ENCODE measurements at regions not wholly inside any gene's neighbourhood (a gene's known extent, or its start where the extent isn't known, plus 50 kb on each side); places are given as distances from the start of the nearest gene placed in this dataset.

DNA sequence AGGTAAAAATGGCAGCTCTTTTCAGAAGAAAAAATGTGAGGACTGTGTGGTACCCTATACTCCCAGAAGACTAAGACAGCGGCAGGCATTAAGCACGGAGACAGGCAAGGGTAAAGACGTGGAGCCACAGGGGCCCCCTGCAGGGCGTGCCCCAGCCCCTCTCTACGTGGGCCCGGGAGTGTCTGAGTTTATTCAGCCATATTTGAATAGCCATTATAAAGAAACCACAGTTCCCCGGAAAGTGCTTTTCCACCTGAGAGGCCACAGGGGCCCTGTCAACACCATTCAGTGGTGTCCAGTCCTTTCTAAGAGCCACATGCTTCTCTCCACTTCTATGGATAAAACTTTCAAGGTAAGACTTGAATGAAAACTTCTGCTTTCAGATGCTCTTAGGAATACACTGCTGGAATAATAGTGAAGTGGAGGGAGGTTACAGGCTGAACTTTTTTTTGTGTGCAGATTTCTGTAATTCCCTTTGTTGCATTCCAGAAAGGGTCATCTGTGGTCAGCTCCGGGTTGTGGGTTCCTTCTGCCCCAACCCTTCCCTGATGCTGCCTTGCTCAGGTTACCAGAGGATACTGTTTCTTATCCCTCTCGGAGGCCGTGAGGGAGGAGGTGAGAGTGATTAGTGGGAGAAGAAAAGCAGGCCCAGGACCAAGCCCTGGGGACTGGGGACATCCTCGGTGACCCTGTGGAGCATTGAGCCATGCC is 58.4 kb downstream of the SLC25A47 start:
- no peak for DNase-seq (ENCODE audit: low spot score)

DNA sequence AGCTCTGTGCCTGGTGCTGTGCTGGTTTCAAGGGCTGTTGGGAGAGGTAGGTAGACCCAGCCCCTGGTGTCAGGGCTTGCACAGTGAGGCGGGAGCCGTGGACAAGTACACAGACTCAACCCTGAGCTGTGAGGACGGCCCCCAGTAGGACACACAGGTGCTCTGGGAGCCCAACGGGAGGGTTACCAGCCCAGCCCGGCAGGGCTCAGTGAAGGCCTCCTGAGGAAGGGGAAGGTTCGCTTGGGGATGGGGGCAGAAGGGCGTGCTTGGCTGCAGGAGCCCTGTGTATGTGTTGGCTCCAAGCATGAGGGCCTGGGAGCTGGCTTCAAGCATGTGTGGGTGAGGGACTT is 58.9 kb downstream of the SLC25A47 start:
- no peak for DNase-seq (ENCODE audit: low spot score)

DNA sequence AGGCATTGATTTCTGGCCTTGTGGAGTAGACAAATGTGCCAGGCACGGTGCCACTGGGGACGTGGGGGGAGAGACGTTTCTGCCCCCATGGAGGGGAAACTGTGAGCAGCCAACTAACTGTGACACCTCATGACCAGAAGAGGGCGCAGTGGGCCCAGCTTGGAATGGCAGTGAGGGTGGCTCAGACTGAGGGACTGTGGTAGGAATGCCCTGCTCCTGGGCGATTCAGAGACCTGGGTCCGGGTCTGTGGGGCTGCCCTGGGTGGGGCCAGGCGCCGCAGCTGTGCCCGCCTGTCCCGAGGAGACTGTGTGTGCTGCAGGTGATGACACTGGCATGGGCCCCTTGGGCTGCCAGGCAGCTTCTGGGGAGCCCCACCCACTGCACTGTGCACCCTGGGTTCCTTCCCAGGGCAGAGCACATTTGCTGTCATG is 60.6 kb downstream of the SLC25A47 start:
- DNase-seq (ENCODE audit: low spot score), result no peak

DNA sequence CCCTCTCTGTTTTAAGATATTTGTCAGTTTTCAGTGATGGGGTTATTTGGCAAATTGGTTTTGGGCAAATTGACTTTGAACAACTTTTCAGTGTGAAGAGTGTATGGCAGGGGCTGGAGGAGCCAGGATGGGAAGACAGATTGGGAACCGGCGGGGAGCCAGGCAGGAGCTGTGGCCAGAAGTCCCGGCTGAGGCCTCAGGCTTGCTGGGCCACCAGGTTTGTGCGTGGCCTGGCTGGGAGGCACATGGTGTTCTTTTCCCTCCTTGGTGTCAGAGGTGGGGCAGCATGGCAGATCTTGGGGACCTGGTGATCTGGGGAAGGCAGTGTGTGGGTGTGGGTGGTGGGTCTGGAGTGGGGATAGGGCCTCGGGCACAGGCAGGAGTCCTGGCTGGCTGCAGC is 61.1 kb downstream of the SLC25A47 start:
- DNase-seq (ENCODE audit: low spot score), result no peak

DNA sequence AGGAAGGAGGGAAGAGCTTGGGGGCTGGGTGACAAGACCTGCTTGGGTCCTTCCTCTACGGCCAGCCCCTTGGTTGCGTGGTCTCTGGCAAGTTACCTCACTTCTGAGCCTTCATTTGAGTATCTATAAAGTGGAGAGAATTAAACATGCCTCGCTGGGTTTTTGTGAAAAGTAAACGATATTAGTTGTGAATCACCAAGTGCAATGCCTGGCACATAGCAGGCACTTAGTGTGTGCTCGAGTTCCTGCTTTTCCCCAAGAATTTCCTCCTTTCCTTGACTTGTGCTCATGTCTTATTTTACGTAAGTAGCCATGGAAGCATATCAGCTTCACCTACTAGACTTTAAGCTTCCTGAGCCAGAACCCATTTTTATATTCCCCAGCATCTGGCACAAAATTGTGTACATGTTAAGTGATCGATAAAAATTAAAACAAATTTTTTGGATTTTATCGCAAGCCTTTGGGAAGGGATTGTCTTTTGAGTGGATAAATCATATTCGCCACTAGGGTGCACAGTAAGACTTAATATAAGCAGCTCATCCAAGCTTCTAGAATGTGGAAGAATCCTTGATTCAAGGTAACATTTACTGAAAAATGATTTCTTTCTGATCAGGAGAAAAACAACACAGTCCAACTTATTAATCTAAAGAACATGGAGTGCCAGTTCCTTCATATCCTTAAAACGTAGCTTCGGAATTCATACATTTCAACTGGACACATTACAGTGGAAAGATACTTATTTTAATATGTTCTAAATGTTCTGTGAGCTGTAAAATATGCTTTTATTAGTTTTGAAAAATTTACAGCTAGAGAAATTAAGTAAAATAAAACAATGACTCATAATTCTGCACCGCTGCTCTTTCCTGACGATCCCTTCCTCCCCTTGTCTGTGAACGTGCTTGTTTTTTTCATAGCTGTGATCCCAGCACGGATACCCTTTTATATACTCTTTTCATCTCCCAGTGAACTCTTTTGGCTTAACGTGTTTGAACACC is 62.0 kb downstream of the SLC25A47 start:
- DNase-seq (ENCODE audit: low spot score), result no peak

DNA sequence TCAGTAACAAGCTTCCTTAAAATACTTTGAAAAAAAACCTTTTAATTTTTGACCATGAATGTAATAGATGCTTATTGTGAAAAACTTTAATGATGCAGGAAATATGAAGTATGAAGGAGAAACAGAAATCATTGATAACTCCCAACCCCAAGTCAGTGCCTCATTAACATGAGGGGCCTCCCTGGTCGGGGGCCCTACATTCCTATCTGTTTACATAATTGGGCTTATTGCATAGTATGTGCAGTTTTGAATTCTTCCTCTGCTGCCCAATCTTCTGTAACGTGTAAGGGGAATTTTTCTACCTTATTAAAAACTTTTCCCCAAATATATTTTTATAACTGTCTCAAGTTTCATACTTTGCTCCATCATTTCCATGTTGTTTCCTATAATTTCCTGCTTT is 63.0 kb downstream of the SLC25A47 start:
- no peak for DNase-seq (ENCODE audit: low spot score)

DNA sequence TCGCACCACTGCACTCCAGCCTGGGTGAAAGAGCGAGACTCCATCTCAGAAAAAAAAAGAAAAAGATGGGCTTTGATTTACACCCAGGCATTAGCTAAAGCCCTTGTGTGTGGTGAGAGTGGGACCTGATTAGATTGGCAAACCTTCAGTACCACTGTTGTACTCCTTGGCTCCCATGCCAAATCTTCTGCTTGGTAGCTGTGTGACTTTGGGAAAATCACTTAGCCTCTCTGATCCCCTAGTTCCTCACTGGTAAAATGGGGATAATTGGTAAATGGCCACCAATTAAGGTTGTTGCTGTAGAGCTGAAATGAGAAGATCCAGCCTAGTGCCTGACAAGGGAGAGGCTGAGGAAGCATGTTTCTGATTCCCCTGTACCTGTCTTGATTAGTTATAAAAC is 63.7 kb downstream of the SLC25A47 start:
- no peak for DNase-seq (ENCODE audit: low spot score)

DNA sequence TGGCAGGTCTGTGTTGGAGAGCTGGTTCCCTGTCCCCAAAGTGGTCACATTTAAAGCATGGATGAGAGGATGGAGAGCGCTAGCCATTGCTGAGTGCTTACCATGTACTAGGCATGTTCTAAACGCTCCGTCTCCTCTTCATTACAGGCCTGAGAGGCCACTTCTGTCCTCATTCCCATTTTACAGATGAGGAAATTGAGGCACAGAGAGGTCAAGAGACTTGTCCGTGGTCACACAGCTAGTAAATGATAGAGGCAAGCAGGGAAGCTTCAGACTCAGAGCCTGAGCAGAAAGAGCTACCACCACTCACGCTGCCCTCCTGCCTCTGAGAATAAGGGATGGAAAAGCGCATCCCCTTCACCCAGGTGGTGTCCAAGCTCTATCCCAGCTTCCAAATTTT is 64.3 kb downstream of the SLC25A47 start:
- no peak for DNase-seq (ENCODE audit: low spot score)

DNA sequence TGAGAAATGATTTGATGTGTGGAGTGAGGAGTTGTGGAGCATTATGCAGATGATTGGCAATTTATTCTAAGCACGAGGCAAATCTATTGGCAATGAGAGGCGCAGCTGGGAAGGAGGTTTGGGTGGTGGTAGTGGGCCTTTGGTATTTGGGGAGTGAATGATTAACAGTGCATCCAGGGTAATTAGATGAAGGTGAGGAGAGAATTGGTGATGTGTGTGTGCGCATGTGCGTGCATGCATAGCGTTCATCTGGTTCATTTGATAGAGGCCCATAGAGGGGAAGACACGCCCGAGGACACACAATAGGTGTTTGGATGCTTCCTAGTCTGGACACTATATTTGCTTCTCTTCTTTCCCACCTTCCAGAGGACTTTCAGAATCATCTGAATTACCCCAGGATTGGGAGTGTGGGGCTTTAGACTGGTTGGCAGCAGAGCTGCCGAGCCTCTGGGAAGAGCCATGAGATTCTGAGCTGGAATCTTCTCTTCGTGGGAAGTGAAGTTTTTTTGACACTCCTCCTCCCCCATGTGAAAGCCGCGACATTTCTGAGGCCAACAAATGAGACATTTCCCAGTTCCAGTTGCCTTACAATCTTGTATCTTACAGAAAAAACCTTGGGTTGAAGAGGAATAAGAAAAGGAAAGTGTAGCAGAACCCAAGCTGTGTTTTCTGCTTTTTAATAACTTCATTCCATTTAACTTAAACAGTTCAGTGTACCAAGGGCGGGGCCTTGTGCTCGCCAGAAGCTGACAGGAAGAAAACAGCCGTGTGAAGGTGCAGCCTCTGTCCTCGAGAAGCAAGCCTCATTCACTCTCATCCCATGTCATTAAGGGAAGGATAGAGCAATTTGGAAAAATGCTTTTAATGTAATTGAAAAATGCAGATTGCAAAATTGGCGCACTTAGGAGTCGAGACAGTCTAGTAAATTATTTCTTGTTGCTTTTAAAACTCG is 65.2 kb downstream of the SLC25A47 start:
- no peak for DNase-seq (ENCODE audit: low spot score)

DNA sequence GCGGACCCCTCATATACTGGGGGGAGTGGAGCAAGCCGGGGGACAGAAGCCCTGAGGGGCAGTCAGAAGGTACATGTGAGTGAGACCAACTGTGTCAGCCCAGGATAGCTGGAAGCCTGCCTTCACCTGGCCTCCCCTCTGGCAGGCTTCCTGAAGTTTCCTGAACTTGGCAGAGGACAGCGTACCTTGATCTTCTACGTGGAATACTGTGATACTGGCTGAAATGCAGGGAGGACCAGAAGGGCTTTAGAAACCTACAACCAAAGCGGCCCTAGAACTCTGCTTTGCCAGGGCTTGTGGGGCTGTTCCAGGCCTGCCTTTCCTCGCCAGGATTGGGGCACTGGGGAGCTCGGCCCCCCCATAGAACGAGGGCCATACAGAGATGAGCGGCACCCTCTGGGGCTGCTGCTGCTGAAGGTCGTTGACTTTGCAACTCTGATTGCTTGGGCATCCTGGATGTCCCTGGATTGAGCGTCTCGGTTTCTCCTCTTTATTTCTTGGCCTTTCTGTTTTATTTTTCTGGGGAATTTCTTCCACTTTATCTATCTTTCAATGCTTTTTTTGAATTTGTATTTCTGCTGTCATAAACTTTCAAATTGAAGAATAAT is 66.5 kb downstream of the SLC25A47 start:
- DNase-seq (ENCODE audit: low spot score), result no peak

DNA sequence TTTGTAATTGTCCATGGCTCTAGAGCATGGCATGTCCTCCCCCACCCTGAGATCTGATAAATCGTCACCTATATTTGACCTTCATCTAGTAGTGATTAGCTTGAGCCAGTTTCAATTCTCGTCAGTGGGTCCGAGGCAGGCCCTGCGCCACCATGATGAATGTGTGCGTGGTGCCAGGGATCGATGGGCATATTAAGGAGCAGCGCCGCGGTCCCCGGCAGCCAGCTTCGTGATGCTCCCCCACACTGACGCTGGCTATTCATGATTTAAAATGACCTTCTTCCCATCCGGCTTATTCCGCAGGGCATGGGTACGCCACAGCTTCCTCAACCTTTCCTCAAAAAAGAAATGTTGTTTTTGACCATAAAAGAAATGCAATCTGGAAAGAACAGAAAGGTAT is 68.0 kb downstream of the SLC25A47 start:
- no peak for DNase-seq (ENCODE audit: low spot score)

DNA sequence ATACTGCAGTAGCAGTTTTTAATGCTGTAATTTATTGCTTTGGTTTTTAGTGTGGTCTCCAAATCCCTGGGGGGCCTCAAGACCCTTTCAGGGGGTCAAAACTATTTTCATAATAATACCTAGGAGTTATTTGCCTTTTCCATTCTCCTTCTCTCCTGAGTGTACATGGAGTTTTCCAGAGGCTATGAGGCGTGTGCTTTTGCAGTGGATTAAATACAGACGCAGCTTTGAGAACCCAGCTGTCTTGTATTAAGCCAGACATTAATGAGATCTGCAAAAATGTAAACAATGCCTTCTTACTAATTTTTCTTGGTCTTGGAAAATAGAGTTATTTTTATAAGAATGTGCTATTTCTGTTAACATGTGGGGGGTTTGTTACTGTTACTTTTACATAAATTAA is 68.6 kb downstream of the SLC25A47 start:
- DNase-seq (ENCODE audit: low spot score), result no peak

DNA sequence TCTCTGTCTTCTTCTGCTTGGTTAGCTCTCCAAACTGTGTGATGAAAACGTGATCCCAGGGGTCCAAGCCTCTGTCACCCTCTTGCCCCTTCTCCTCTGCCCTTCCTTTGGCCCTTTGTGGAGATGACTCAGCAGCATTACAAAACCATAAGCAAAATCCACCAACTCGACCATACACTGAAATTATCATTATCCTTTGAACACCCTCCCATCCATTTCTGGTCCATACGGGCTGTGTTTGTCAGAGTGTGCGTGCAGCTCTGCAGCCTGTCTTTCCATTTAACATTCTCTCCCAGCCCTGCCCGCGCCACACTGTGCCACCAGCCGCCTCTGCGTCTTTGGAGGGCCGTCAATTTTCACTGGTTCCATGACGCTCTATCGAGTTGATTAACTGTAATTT is 69.2 kb downstream of the SLC25A47 start:
- DNase-seq (ENCODE audit: low spot score), result no peak

DNA sequence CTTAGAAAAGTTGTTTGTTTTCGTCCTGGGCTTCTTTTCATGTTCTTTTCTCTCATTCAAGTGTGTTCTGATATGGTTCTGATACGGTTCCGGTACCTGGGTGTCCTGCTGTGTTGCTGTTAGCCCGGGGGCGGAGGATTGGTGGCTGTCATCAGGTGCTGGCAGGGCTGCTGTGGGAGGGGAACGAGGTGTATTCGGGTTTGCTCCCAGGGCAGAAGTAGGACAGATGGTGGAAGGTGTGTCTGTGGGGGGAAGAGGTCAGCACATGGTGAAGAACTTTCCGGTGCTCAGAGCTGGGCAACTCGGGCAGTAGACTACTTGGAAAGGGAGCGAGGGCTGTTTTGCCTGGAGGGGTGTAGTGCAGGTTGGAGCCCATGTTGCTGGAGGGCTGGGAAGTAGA is 70.2 kb downstream of the SLC25A47 start:
- no peak for DNase-seq (ENCODE audit: low spot score)

DNA sequence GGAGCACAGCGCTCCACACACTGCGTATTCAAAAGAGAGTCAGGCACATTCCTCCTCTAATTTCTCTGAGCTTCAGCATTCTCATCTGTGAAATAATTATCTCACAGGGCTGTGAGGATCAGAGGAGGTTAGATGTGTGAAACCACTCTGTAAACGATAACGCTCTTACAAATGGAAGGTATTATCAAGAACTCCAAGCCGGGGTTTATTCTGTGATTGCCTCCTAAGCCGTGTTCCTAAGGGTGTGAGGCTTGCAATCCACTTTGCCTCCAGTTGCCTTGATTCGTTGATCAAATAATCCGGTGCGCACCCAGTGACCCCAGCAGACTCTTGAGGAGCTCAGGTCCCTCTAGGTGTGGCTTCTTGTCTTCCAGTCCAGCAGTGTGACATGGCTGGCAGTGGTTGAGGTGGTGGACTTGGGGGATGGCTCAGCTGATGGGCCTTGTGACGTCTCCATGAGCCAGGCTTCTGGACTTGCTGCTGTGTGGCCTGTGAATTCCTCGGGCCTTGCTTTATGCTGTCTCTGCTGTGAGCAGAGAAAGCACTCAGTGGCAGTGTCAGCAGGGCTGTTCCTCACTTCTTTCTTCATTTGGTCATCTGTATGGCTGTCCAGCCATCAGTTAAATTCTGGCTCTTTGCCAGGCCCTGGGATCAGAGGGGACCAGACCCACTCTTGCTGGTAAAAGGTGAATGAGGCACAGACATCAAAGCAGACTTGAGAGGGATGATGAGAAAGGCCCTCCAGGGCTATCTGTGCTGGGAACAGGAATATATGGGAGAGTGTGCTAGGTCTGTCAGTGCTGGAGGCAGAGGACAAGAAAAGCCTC is 71.0 kb downstream of the SLC25A47 start:
- no peak for DNase-seq (ENCODE audit: low spot score)

DNA sequence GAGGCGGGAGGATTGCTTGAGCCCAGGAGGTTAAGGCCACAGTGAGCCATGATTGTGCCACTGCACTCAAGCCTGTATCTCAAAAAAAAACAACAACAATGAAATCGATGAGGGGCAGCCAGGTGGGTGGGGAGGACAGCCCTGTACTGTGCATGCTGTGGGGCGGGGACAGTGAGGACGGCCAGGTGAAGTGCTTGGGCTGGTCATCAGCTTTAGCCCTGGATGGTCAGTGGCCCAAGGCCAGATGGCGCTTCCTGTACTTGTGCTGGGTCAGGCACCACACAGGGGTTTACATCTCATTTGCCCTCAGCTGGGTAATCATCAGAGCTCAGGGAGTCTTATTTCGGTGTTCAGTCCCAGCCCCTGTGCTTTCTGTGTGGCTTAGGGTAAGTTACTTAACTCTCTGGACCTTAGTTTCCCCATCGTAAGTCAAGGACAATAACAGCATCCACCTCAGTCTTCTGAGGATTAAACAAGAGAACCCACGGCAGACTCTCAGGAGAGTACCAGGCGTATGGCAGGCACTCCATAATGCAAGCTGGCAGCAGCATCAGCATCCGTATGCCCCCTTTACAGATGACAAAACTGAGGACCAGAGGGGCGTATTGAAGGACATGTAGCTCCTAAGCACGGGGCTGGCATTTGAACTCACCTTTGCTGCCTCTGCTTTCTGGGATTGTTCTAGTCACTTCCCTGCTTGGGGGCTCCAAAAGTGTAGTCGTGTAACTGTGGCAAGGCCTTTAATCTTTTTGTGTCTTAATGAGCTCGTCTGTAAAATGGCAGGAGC is 71.9 kb downstream of the SLC25A47 start:
- no peak for DNase-seq (ENCODE audit: low spot score)

DNA sequence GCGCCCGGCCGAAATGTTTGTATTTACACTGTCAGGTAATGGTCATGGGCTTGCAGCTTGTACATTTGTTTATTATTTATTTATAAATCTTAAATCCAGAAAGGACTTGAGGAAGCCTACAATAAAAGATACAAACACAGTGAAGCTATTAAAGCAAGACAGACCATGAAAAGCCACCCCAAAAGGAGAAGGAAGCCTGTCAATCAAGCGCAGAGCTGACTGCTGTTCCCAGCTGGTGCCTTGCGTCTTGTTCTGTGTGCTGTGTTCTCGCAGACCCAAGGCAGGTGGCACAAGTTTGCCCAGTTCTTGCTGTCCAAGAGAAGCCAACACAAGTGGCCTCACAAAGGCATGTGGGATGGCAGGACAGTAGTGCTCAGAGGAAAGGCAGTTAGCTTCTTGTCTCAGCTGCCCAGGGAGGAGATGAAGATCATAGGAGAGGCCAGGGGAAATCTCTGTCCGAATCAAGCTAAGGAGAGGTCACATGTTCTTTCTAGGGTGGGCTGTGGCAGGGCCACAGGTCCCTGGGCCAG is 73.2 kb downstream of the SLC25A47 start:
- DNase-seq (ENCODE audit: low spot score), result no peak

DNA sequence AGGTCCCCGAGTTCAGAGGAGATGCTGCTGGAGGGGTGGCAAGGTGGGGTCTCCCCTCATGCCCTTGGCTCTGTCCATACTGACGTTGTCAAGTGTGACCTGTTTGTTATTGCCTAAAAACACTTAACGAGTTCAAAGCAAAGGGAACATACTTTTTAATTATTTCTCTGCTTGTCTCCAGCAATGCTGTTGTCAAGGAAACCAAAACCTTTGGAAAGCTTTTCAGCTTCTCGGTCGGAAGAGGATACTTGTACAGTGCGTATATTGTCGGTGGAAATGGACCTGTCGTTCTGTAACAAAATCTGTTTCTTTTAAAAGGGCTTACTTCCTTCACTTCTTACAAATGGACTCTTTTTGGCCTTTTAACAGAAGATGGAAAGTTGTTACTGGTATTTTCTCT is 73.9 kb downstream of the SLC25A47 start:
- DNase-seq (ENCODE audit: low spot score), result no peak

DNA sequence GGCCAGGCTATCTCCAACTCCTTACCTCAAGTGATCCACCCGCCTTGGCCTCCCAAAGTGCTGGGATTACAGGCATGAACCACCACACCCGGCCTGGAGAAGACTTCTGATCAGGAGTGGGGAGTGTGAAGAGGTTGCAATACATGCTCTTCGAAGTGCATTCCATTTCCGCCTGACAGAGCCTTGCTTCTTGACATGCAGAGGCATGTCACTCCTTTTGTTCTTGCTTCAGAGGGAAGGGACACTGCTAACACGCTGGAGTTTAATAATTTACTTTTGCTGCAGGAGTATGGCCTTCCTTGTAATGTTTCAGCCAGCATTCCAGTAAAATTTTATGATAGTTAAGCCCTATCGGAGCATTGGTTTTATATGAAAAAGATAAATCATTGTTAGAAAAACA is 74.9 kb downstream of the SLC25A47 start:
- no peak for DNase-seq (ENCODE audit: low spot score)

Data from left forelimb (tissue), 1 donor.